Activated CD8-positive, alpha-beta memory T cell treated with anti-CD3 and anti-CD28 coated beads, Interleukin-2, amount 50 U/mL, for 4 hours (primary cell): ENCODE measurements at regions not wholly inside any gene's neighbourhood (a gene's known extent, or its start where the extent isn't known, plus 50 kb on each side); places are given as distances from the start of the nearest gene placed in this dataset.

Experiments
- DNase-seq: peaks from one replicate; pipeline ENCODE4 v3.0.0-alpha.2; 2020

DNA sequence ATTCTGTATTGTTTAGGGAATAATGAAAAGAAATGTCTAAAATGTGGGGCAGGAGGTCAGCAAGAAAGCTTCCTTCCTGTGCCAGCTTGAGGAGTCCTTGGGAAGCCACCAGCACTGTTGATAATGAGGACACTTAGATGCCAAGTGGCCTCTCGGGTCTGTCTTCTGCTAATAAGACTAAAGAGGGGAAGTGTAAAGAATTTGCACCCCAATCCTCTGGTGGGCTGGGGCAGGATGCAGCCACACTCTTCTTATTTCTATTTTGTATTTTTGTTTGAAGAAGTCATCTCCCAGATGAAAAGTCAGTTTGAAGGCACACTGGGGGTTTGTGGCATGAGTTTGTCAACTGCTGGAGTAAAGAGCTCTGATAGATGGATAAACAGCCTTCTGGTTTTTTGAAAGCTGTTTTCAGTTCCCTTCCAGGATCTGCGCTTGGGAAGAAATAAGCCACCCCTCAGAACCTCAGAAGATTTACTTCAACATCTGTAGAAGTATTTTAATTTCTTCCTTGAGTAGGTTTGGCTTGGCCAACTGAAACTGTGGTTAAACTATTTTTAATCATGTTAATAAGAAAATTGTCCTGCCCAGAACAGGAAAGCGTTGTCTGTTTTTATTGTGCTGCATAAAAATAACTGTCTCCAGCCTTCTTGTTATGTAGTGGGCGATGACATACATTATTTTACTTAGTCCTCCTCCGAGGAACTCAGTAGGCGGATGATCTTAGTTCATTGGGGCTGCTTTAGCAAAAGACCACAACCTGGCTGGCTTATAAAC lies 128.8 kb upstream of the GPR26 start:
- no peak for DNase-seq

DNA sequence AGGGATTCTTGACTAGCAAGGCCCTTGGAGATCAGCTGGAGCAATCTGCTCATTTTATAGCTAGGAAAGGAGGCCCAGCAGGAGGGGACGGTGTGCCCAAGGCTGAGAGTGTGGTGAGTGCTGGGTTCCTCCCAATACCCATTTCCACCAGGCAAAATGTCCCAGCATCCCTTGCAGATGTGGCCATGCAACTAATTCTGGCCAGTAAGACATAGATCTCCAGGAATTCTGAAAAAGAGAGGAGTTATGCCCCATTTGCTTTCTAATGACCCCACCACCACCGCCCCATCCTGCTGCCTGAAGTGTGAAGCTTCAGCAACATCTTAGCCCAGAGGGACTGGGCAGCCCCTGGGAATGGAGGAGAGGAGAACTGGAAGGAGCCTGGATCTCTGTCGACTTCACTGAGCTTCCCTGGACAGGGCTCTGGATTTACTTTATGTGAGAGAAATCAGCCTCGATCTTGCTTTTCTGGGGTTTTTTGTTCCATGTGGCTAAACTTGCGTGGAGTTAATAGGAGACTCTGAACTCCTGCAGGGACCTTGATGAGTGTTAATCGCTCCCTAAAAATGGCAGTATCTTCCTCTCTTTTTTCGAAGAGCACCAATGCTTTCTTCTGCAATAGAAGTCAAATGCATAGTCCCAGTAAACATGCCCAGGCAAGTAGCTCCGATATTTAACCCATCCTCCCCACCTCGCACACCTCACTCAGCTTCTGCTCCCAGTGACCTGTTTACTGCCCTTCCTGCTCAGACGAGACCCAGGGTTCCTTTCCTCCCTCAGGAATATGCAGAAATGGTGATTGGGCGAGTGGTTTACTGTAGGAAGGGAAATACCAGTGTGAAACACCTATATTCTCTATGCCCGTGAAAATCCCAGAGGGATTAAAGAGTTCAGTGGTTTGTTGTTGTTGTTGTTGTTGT lies 127.5 kb upstream of the GPR26 start:
- no peak for DNase-seq

DNA sequence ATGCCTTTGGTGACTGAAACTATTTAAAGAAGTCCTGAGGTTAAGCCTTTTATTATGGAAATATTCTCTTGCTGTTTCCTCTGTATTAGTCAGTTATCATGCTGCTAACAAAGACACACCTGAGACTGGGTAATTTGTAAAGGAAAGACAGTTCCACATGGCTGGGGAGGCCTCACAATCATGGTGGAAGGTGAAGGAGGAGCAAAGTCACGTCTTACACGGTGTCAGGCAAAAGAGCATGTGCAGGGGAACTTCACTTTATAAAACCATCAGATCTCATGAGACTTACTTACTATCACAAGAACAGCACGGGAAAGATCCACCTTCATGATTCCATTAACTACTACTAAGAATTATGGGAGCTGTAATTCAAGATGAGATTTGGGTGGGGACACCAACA lies 121.2 kb upstream of the GPR26 start:
- no peak for DNase-seq

DNA sequence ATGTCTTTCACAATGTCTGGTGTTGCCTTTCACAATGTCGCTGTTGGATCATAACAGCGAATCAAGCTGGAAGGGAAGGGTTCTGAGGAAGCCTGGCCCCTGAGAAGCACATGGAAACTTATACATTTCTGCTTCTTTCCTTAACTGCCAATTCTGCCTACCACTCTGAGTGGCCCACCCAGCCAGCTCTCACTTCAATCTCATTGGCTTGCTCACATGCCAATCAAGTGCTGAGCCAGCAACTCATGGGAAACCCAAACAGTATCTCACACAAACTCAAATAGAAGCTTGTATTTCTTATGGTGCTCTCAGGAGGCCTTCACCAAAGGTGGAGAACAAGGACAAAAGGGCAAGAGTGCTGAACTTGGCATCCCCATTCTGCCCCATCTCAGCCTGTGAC lies 117.4 kb upstream of the GPR26 start:
- DNase-seq = no peak

DNA sequence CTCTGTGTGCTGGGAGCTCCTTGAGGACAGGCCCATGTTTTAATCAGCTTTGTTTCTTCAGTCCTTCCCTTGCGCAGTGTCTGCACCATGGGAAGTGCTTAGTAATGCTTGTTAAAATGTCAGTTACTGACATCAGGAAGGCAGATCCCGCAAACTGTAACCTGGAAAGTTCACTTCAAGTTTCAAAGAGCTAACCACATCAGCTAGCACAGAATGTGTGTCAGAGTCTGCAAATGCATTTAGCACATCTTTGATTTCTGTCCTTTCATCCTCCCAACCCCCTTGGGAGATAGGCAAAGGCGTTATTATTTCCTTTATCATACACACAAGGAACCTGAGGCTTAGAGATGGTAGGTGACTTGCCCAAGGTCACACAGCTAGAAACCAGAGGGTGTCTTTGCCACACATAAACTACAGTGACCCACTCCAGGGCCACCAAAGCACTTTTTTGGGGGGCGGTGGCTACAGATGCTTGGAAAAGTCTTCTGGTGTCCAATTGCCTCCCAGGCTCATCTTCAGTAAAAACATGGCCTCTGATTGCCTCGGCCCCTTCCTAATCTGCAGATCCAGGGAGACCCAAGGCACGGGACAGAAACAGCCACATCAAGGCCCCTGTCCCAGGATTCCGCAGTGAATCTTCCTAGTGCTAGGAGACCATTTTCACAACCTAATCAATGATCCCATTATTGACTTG lies 116.2 kb upstream of the GPR26 start:
- DNase-seq = no peak

DNA sequence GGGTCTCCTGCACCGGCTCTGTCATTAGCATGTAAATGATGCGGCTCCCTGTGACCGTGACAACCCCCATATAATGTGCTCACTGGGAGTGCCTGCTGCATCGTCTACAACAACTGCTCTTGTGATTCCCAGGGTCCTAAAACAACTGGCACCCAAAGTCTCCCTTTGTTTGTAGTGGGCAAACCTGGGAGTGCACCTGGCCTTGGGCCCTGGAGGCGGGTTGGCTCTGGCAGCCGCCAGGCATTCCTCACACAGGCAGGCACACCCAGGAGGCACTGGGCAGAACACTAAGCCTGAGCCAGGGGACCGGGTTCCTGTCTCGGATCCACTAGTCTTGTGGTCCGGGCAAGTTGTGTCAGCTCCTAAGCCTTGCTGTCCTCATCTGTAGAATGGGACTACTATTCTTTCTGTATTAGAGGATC lies 115.5 kb upstream of the GPR26 start:
- DNase-seq = no peak

DNA sequence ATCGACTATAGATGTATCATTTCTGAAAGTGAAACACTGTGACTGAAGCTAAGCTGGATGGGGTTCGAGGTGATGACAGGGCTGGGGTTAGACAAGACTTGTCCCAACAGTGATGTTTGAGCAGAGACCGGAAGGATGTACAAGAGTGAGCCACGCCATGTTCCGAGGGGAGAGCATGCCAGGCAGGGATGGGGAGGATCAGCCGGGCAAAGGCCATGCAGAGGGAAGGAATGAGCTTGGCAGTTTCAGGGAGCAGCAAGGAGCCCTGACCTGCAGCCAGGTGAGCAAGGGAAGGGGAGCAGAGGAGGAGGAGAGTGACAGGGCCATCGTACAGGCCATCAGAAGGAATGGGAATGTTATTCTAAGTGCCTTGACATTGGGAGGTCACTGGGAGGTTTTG lies 114.9 kb upstream of the GPR26 start:
- DNase-seq = no peak

DNA sequence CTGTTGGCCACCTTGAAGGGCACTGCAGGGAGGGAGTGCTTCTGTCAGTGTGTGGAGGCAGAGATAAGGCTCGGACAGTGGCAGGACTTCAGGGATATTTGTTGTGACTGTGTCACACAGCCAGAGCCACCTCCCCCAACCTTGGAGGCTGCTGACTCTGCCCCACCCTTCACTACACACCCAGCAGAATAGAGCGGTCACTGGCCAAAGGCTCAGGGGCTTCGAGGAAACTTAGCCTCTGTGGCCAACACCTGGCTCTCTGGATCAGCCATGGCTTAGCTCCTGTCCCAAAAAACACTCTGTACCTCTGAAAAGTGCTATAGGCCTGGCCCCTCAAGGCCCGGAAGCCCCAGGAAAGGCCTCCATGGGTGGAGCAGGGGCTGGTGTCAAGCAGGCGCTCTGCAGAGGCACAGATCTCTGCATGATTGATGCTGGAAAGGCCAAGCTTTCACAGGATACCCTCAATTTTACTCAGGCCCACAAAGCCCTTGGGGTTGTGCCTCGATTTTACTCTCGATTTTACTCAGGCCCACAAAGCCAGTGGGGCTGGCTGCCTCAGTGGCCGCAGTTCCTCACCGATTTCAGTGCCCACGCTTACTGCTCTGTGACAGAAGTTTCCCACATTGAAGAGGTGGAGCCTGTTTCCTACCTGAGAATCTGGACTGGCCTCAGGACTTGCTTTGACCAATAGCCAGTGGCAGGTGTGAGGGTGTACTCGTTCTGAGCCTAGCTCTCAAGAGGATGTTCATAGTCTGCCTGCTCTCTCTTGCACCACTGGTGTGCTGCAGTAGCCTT lies 113.2 kb upstream of the GPR26 start:
- no peak for DNase-seq

DNA sequence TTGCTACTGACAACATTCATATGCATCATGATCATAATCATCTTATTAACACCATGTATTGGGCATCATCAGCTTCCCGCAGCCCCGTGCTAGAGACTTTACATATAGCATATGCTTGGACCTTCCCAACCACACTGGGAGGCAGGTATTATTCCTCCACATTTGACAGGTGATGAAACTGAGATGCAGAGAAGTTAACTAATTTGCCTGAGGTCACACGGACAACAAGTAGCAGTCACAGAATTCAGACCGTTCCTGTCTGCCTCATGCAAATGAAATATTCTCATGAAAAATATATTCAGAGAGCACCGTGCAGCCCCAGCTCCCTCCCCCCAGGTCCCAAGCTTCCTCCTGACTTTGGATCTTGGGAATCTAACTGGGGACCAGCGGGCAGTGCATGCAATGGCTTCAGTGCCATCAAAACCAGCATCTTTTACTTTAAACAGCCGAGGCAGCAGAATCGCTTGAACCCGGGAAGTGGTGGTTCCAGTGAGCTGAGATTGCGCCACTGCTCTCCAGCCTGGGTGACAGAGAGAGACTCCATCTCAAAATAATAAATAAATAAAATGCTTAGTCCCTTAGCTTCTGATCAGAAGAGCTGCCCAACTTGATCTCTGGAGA lies 112.2 kb upstream of the GPR26 start:
- no peak for DNase-seq

DNA sequence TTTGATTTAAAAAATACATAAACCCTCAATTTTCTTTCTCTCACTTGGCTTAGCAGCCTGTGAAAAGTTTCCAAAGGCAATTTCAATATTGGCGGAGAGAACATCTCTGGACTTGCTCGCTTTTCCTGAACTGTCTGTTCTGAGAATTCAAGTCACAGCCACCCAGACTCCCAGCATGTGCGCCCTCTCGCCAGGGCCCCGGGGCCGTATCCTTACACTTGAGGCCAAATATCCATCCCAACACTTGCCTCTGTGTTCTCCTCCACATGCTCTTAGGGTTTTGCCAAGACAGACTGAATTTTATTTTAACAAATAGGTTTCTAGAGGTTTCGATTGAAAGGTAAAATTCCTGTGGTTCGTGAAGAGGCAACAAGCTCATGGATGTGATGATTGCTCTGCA lies 111.5 kb upstream of the GPR26 start:
- DNase-seq = no peak

DNA sequence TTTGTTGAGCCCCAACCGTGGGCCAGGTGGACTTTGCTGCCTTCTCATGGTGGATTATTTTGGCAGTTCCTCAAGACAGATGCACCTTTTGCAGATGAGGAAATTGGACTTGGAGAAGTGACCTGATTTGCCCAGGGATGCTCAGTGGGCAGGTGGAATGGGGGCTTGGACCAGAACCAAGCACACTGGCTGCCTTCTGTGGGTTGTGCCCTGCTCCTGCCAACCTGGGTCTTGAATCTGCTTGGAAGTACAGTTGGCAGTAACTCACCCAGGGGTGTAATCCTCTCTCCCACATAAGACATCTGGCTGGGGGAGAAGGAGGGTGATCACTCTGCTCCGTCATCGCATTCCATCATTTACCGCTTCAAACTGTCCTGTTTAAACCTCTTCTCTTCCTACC lies 110.5 kb upstream of the GPR26 start:
- DNase-seq = no peak

DNA sequence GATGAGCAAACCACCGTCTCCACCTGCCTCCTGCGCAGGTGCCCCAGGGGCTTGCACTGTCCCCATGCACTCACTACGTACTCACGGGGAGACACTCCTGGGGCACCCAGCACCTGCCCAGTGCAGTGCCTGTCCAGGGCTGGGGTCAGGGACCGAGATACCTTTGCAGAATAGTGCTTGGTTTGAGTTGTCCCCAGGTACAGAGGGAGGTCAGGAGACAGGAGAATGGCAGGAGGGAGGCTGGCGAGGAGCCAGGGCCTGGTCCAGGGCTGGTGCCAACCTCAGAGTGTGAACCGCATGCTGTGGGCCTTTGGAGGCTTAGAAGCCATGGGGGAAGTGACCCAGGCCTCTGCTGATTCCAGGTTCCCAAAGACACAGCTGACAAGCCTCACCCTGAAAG lies 110.1 kb upstream of the GPR26 start:
- DNase-seq = no peak

DNA sequence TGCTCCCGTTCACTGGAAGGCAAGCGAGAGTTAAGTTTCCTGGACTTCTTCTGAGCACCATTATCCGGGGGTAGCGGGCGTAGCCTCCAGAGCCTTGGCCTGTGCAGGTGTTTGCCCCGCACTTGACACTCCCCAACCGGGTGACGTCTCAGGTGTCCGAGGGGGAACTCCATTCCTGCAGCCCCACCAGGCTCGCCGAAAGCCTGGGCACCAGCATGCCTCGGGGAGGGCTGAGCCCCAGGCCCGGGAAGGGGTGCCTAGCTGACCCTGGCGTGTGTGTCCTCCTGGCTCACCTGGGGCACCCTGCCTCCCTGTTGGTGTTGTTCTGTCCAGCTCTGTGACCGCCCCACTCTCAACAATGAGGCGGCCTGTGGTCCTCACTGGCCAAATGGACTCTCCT lies 109.4 kb upstream of the GPR26 start:
- no peak for DNase-seq

DNA sequence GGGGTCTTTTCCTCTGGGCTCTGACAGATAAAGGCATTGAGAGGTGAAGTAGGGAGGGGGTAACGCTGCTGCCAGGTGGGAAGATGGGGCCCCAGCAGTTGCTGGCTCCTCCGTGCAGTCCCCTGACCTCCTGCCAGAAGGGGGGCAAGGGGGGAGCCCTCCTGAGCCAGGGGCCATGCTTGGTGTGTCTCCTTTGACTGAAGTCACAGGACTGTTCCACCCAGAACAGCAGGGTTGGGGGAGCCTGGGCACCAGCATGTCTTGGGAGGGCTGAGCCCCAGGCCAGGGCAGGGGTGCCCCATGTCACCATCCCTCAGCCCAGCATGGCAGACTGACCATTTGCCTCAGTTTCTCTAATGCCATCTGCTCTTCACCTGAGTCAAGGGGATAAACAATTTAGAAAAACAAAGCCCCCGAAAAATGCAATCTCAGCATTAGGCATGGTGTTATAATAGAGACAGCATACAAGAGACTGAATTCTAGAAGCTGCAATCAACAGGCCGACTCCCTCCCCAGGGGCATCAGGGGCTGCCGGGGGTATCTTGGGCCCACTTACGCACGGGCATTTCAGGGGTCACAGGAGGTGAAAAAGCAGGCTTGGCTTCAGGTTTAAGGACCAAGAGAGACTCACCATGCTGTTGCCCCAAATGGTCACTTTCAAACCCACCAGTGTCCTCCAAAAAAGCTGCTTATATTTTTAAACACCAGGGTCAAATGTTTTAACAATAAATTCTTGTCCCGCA lies 108.6 kb upstream of the GPR26 start:
- no peak for DNase-seq

DNA sequence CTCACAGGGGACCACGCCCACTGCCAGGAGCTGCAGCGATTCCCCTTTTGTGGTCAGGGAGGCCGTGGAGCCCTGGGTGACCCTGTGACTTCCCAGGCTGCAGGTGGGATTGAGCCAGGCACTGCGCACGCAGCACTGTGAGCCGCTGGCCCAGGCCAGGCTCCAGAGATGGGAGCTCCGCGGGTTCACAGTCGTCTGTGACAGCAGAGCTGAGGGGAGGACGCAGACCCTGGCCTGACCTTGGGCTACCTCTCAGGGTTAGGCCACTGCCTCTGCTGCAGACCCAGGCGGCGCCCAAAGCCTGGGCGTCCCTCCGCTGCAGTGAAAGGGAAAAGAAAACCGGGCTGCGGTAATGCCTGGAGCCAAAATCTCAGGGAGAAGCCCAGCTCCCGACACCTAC lies 107.5 kb upstream of the GPR26 start:
- DNase-seq = no peak

DNA sequence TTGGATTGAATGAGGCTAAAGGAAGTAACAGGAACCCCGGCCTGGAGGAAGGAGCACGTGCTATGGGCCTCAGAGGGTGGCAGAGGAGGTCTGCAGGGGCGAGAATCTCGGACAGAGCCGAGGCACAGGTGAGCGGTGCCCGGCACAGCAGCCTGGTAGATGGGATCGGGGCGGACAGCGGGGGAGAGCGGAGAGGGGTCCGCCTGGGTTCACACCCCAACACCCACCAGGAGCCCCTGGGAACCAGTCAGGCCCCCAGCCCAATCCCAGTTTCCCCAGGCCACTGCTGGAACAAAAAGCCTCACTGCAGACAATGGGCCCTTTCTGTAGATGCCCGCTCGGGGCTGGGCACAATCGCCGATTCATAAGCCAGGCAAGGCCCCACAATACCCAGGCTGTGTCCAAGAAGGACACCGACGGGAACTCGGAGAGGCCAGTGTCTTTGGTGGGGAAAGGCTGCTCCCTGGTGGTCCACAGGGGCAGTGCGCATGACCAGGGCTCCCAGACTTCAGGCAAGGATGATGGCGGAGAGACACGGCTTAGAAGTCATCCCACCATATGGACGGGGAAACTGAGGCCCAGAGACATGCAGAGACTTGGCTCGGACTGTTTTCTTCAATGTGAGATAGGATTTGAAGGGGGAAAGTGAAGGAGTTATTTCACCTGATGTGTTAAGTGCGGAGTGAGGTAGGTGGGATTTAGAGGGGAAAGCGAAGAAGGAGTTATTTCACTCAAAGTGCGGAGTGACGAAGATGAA lies 106.9 kb upstream of the GPR26 start:
- peak; percentile 72 for DNase-seq

DNA sequence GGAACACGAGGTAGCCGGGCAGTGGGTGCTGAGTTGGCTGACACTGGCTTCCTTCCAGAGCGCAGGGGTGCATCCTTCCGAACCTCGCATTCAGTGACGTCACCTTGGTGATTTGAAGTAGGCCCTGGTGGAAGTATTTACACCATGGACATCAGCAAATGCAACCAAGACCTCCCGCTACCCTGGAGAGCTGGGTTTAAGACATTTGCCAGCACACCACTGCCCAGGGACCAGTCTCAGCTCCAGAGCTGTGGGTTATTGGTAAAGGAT lies 106.4 kb upstream of the GPR26 start:
- DNase-seq = no peak

DNA sequence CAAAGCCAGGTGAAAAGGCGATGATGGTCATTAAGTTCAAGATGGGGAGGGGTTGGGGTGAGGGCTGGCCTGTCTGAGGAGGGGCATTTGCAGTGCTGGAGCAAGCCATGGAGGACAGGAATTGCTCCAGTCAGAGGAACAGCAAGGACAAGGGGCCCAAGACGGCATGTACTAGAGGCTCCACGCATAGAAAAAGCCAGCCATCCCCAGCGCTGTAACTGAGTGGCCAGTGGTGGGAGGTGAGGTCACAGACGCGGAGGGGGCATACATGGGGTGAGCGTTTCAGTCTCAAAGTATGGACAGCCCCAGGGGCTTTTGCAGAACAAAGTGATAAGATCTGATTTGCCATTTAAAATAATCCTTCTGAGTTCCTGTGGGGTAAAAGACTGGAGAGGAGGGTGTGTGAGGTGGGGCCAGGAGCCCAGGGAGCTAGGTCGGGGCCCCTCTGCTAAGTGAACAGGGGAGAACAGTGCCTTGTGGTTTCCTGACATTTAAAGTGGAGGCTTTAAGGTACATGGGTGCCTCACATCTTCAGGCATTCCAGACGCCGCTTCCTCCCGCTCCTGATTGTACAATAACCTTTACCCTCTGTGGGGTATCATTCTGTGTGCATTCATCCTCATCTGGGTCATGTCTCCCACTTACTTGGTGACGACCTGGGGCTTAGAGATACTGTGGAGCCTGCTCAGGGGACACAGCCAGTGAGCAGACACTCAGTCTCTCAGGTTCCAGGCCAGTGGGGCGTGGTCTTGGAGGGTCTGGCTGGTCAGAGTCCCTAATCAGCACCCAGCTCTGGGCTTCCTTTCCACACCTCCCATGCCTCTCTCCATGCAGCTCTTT lies 105.6 kb upstream of the GPR26 start:
- no peak for DNase-seq

DNA sequence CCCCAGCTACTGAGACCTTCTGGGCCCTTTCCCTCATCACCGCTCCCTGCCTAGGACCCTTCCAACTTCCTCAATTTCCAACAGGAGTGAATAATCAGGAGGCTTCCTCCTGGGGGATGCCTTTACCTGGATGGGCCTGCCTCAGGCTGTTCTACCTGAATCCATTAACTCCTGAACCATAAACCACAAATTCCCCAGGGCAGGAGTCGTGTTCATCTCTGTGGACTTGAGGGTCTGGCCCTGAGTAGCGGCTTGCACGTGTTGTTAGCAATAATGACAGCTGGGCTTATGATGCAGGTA lies 105.1 kb upstream of the GPR26 start:
- no peak for DNase-seq

DNA sequence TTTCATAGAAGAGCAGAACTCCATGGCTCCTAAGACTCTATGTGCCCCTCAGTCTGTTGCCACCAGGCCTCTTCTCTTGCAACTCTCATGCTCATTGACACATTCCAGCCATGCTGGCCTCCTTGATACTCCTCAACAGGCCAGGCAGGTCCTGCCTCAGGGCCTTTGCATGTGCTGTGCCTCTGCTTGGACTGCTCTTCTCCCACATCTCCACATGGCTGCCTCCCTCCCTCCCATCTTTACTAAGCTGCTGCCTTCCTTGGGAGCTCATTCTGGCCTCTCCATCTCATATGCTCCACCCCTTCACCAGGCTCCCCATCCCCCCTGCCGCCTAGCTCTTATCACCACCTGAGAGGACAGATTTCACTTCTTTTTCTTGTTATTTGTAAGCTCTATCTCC lies 103.8 kb upstream of the GPR26 start:
- no peak for DNase-seq
